ENCODE measurements at regions not wholly inside any gene's neighbourhood (a gene's known extent, or its start where the extent isn't known, plus 50 kb on each side); places are given as distances from the start of the nearest gene placed in this dataset.
A peak's percentile ranks its signal among the peaks of the same experiment; 100 is the strongest.

DNA sequence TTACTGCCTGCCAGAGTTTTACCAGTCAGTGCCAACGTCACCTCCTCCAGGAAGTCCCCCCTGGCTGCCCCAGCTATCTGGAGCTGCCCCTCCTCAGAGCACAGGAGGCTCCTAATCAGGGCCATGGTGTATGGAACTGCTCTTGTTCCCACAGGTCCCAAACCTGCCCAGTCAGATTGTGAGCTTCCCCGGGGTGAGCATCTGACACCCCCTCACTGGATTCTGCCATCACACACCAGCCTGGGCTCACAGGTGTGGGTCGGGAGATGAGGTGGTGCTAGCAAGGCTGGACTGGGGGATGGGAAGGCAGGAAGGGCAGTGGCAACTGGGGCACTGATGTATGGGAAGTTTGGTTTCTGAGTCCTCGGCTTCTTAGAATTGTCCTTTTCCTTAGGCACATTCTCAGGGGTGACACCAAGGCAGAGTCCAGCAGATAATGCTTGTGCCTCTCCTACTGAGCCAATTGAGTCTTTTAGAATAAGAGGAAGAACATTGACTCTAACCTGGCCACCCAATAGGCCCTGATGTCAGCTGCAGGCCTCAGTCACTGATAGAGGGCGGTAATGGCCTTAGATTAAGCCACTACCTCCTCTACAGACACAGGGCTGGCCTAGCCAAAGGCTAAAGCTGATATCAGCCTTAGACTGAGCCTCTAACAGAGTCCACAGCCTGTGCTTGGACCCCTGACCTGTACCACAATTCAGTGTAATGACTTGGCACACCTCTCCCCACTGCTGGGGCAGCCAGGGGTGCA, 107.9 kb downstream of the WSCD1 start:
- POLR2A ChIA-PET: interaction anchor here (0.5 kb wide), 1 partner anchor 879 kb away, joined by 3 read pairs; no protein-coding TSS in a partner anchor
- H3K4me3 Mint-ChIP-seq: no peak overlapping the region

More for the DNA sequence above, 107.9 kb downstream of the WSCD1 start:
- H3K9me3 Mint-ChIP-seq: peaks cover 5% of the 10 kb centered on the region; the same call in 1 of the 2 replicates
- no peaks in the 10 kb centered on the region for H3K36me3 Mint-ChIP-seq
- DNase-seq (ENCODE audit: low spot score) (no peak), ATAC-seq (peak; percentile 71)
- no peak for TF ChIP-seq MXD4 (CRISPR knock-in tag; IDR thresholded peaks at IDR 0.05; ENCODE audit: borderline replicate concordance)
- no peak for TF ChIP-seq MYBL2 (CRISPR knock-in tag; IDR thresholded peaks at IDR 0.05)
- no peak for TF ChIP-seq FOXP1 (CRISPR knock-in tag; IDR thresholded peaks at IDR 0.05; ENCODE audit: borderline replicate concordance)
- TF ChIP-seq, protein P1, sequence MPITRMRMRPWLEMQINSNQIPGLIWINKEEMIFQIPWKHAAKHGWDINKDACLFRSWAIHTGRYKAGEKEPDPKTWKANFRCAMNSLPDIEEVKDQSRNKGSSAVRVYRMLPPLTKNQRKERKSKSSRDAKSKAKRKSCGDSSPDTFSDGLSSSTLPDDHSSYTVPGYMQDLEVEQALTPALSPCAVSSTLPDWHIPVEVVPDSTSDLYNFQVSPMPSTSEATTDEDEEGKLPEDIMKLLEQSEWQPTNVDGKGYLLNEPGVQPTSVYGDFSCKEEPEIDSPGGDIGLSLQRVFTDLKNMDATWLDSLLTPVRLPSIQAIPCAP (CRISPR knock-in tag; IDR thresholded peaks at IDR 0.05): no peak
- TF ChIP-seq GABPB1 (CRISPR knock-in tag; IDR thresholded peaks at IDR 0.05): no peak
- TF ChIP-seq, protein P2, sequence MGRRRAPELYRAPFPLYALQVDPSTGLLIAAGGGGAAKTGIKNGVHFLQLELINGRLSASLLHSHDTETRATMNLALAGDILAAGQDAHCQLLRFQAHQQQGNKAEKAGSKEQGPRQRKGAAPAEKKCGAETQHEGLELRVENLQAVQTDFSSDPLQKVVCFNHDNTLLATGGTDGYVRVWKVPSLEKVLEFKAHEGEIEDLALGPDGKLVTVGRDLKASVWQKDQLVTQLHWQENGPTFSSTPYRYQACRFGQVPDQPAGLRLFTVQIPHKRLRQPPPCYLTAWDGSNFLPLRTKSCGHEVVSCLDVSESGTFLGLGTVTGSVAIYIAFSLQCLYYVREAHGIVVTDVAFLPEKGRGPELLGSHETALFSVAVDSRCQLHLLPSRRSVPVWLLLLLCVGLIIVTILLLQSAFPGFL (CRISPR knock-in tag; IDR thresholded peaks at IDR 0.05; ENCODE audit: borderline replicate concordance): no peak
- no peak for TF ChIP-seq NR3C1 (CRISPR knock-in tag; conservative IDR thresholded peaks at IDR 0.05; ENCODE audit: low read depth)
- no peak for TF ChIP-seq NFE2L1 (CRISPR knock-in tag; IDR thresholded peaks at IDR 0.05)
- TF ChIP-seq, protein P3, sequence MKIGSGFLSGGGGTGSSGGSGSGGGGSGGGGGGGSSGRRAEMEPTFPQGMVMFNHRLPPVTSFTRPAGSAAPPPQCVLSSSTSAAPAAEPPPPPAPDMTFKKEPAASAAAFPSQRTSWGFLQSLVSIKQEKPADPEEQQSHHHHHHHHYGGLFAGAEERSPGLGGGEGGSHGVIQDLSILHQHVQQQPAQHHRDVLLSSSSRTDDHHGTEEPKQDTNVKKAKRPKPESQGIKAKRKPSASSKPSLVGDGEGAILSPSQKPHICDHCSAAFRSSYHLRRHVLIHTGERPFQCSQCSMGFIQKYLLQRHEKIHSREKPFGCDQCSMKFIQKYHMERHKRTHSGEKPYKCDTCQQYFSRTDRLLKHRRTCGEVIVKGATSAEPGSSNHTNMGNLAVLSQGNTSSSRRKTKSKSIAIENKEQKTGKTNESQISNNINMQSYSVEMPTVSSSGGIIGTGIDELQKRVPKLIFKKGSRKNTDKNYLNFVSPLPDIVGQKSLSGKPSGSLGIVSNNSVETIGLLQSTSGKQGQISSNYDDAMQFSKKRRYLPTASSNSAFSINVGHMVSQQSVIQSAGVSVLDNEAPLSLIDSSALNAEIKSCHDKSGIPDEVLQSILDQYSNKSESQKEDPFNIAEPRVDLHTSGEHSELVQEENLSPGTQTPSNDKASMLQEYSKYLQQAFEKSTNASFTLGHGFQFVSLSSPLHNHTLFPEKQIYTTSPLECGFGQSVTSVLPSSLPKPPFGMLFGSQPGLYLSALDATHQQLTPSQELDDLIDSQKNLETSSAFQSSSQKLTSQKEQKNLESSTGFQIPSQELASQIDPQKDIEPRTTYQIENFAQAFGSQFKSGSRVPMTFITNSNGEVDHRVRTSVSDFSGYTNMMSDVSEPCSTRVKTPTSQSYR (CRISPR knock-in tag; IDR thresholded peaks at IDR 0.05): no peak
- TF ChIP-seq TEAD4 (CRISPR knock-in tag; IDR thresholded peaks at IDR 0.05): no peak
- TF ChIP-seq ETV6 (CRISPR knock-in tag; IDR thresholded peaks at IDR 0.05): no peak
- TF ChIP-seq, protein P4, sequence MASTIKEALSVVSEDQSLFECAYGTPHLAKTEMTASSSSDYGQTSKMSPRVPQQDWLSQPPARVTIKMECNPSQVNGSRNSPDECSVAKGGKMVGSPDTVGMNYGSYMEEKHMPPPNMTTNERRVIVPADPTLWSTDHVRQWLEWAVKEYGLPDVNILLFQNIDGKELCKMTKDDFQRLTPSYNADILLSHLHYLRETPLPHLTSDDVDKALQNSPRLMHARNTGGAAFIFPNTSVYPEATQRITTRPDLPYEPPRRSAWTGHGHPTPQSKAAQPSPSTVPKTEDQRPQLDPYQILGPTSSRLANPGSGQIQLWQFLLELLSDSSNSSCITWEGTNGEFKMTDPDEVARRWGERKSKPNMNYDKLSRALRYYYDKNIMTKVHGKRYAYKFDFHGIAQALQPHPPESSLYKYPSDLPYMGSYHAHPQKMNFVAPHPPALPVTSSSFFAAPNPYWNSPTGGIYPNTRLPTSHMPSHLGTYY (CRISPR knock-in tag; IDR thresholded peaks at IDR 0.05): no peak
- no peak for TF ChIP-seq TCF7 (CRISPR knock-in tag; IDR thresholded peaks at IDR 0.05; ENCODE audit: low read depth)
- TF ChIP-seq ATF1 (CRISPR knock-in tag; IDR thresholded peaks at IDR 0.05): no peak
- no peak for TF ChIP-seq TEAD1 (CRISPR knock-in tag; IDR thresholded peaks at IDR 0.05)
- no peak for TF ChIP-seq JAZF1 (CRISPR knock-in tag; IDR thresholded peaks at IDR 0.05)
- CTCF ChIA-PET: interaction anchor here (0.6 to 1.1 kb wide), 3 partner anchors 50 to 384 kb away, joined by 3 to 4 read pairs (median 3); no protein-coding TSS in a partner anchor
- H3K27me3 Mint-ChIP-seq (ENCODE audit: low read depth): no peaks in the 10 kb centered on the region
- no peak overlapping the region for H3K27ac Mint-ChIP-seq
- peaks cover 15% of the 10 kb centered on the region for H3K4me1 Mint-ChIP-seq
